NT2/D1 (cell line): ENCODE measurements at regions not wholly inside any gene's neighbourhood (a gene's known extent, or its start where the extent isn't known, plus 50 kb on each side); places are given as distances from the start of the nearest gene placed in this dataset.

ENCODE experiments used
- SUZ12 ChIP-seq: IDR thresholded peaks from 2 replicates; pipeline ENCODE4 v1.6.1; 2011; ENCODE audit not compliant: insufficient read length, insufficient read depth; ENCODE audit errors: extremely low read depth
- YY1 ChIP-seq: IDR thresholded peaks from 2 replicates; pipeline ENCODE4 v1.6.1; 2011; ENCODE audit not compliant: insufficient read length, insufficient read depth
- ZNF274 ChIP-seq: IDR thresholded peaks from 2 replicates; pipeline ENCODE4 v1.6.1; 2011; ENCODE audit warnings: mild to moderate bottlenecking, low read depth, low read length

GRCh38 chr10:113305871-113306270, 247.0 kb upstream of the HABP2 start:
- TF ChIP-seq SUZ12 (no peak), ZNF274 (no peak), YY1 (no peak)
